Right lobe of liver (tissue), 4 donors: ENCODE measurements at regions not wholly inside any gene's neighbourhood (a gene's known extent, or its start where the extent isn't known, plus 50 kb on each side); places are given as distances from the start of the nearest gene placed in this dataset.

ENCODE experiments used
- CTCF ChIP-seq, 4 donors: fragments of 200-600 bp in 3 of 4; fragments of 450-650 bp in 1 of 4; IDR thresholded peaks; one replicate each; pipeline versions ENCODE4 v1.5.1 to v1.8.0; 2016 to 2022; ENCODE audit warnings: antibody characterized with exemption in 4 of 4, mild to moderate bottlenecking in 2 of 4
- POLR2A ChIP-seq: fragments of 450-650 bp; IDR thresholded peaks from one replicate; pipeline ENCODE4 v1.6.1; 2017; ENCODE audit warnings: antibody characterized with exemption, mild to moderate bottlenecking
- donor health status: DM: no; HTN: no; CAD: no.
- donor health status: DM: no; HTN: no; CAD: no.
- donor health status: DM: no; HTN: yes; CAD: no.

- TF ChIP-seq CTCF (IDR thresholded peaks at IDR 0.05) (no peak), POLR2A (no peak)
Measured at GRCh38 chr5:77896338-77896737, 120.2 kb upstream of the TBCA start.
